ENCODE measurements at regions not wholly inside any gene's neighbourhood (a gene's known extent, or its start where the extent isn't known, plus 50 kb on each side); places are given as distances from the start of the nearest gene placed in this dataset.

GRCh38 chr10:78919181-78919966 is 149.4 kb upstream of the ZMIZ1 start:
- DNase-seq, result no peak

GRCh38 chr10:78920011-78920410 is 148.8 kb upstream of the ZMIZ1 start:
- DNase-seq, result no peak

GRCh38 chr10:78921895-78922294 is 146.9 kb upstream of the ZMIZ1 start:
- DNase-seq, result no peak

GRCh38 chr10:78923647-78924318 is 145.0 kb upstream of the ZMIZ1 start:
- no peak for DNase-seq

- no peak for DNase-seq
Observed at GRCh38 chr10:78924319-78925003, 144.3 kb upstream of the ZMIZ1 start.

- no peak for DNase-seq
Observed at GRCh38 chr10:78925275-78925674, 143.5 kb upstream of the ZMIZ1 start.

- DNase-seq, result no peak
Observed at GRCh38 chr10:78925800-78926319, 142.9 kb upstream of the ZMIZ1 start.

GRCh38 chr10:78927257-78927995 is 141.3 kb upstream of the ZMIZ1 start:
- DNase-seq, result no peak

- no peak for DNase-seq
Observed at GRCh38 chr10:78928330-78928729, 140.4 kb upstream of the ZMIZ1 start.

GRCh38 chr10:78929541-78929940 is 139.2 kb upstream of the ZMIZ1 start:
- DNase-seq, result no peak

- no peak for DNase-seq
Observed at GRCh38 chr10:78931321-78932053, 137.3 kb upstream of the ZMIZ1 start.

GRCh38 chr10:78932054-78932386 is 136.7 kb upstream of the ZMIZ1 start:
- no peak for DNase-seq

- no peak for DNase-seq
Observed at GRCh38 chr10:78932861-78933260, 135.9 kb upstream of the ZMIZ1 start.

GRCh38 chr10:78933828-78934531 is 134.8 kb upstream of the ZMIZ1 start:
- DNase-seq, result no peak

- no peak for DNase-seq
Observed at GRCh38 chr10:78934532-78934898, 134.3 kb upstream of the ZMIZ1 start.

GRCh38 chr10:78934994-78935602 is 133.7 kb upstream of the ZMIZ1 start:
- no peak for DNase-seq

GRCh38 chr10:78935697-78936407 is 132.9 kb upstream of the ZMIZ1 start:
- DNase-seq, result no peak

GRCh38 chr10:78936412-78937342 is 132.1 kb upstream of the ZMIZ1 start:
- no peak for DNase-seq

- no peak for DNase-seq
Observed at GRCh38 chr10:78937393-78937792, 131.4 kb upstream of the ZMIZ1 start.

Measured in effector CD4-positive, alpha-beta T cell (primary cell).